Panc1 (cell line): ENCODE measurements at regions not wholly inside any gene's neighbourhood (a gene's known extent, or its start where the extent isn't known, plus 50 kb on each side); places are given as distances from the start of the nearest gene placed in this dataset.
"Not testable (repeated sequence)": the region's sequence is repeated elsewhere in the genome, so short reads cannot be mapped to it uniquely, and the experiment has no call there.

ENCODE experiments used
- ATAC-seq: fragments of 200-7000 bp; cut with Tn5 transposase; 2 replicates; pipeline ENCODE4 v1.9.1; 2020; ENCODE audit warnings: mild to moderate bottlenecking, moderate library complexity
- BruUV-seq: library from RNA; stranded (reverse); fragments of 400-500 nt; replicated peaks from 2 replicates; lab custom pipeline; 2021; lab: Mats Ljungman, UMichigan
- CTCF ChIA-PET: fragments of 300-600 bp; sonication (Branson Sonifier 250); formaldehyde crosslinking; loops from one replicate; lab custom pipeline; 2022; ENCODE audit warnings: antibody characterized with exemption; lab: Charles Lee
- POLR2A ChIA-PET: fragments of 300-600 bp; sonication (Branson Sonifier 250); formaldehyde crosslinking; loops from one replicate; lab custom pipeline; 2022; ENCODE audit warnings: antibody characterized with exemption; lab: Charles Lee
- DNase-seq: peaks from one replicate; pipeline ENCODE4 v3.0.0-alpha.2; 2010; ENCODE audit warnings: low read depth, low spot score
- H3K27ac ChIP-seq: 2 replicates; pipeline ENCODE4 v1.5.1; 2011; ENCODE audit warnings: mild to moderate bottlenecking, low read length, inconsistent platforms
- H3K27me3 ChIP-seq: fragments of 200-500 bp; sonication (Bioruptor generic); 2 replicates; pipeline ENCODE4 v1.6.0; 2014; ENCODE audit warnings: low read length, inconsistent platforms; ENCODE audit not compliant: control insufficient read depth, insufficient read depth
- H3K36me3 ChIP-seq: fragments of 200-500 bp; sonication (Bioruptor generic); 2 replicates; pipeline ENCODE4 v1.5.1; 2014; ENCODE audit warnings: inconsistent platforms, mild to moderate bottlenecking, low read length, moderate library complexity; ENCODE audit not compliant: control insufficient read depth, insufficient read depth
- H3K4me1 ChIP-seq: 2 replicates; pipeline ENCODE4 v1.5.1; 2011; ENCODE audit warnings: inconsistent platforms, mild to moderate bottlenecking, low read length, moderate library complexity; ENCODE audit not compliant: control insufficient read depth, insufficient read depth
- H3K4me3 ChIP-seq, 2 experiments: 2 replicates each; pipeline ENCODE4 v1.5.1; 2011 to 2012; ENCODE audit warnings: low read depth in 2 of 2, low read length in 2 of 2, mild to moderate bottlenecking in 2 of 2, inconsistent platforms in 1 of 2, moderate library complexity in 1 of 2
- H3K9me3 ChIP-seq: fragments of 200-500 bp; sonication (Bioruptor generic); 2 replicates; pipeline ENCODE4 v1.5.1; 2014; ENCODE audit warnings: low read depth, mild to moderate bottlenecking, inconsistent platforms, low read length, moderate library complexity; ENCODE audit not compliant: control insufficient read depth, insufficient read depth
- POLR2AphosphoS5 ChIP-seq: IDR thresholded peaks from 2 replicates; pipeline ENCODE4 v1.6.1; 2012; ENCODE audit warnings: mild to moderate bottlenecking, low read depth, low read length, moderate library complexity
- REST ChIP-seq, 2 experiments: IDR thresholded peaks; 2 replicates each; pipeline ENCODE4 v1.6.1; 2011 to 2012; ENCODE audit warnings: low read depth in 2 of 2, control low read depth in 1 of 2, low read length in 1 of 2, mild to moderate bottlenecking in 1 of 2, moderate library complexity in 1 of 2; ENCODE audit not compliant: insufficient read depth in 1 of 2
- SIN3A ChIP-seq: IDR thresholded peaks from 2 replicates; pipeline ENCODE4 v1.6.1; 2012; ENCODE audit warnings: low read depth, mild to moderate bottlenecking, low read length, moderate library complexity, borderline replicate concordance; ENCODE audit not compliant: insufficient read depth
- TCF7L2 ChIP-seq: IDR thresholded peaks from 2 replicates; pipeline ENCODE4 v1.6.1; 2011; ENCODE audit warnings: mild to moderate bottlenecking, low read depth, low read length, inconsistent platforms
- in situ Hi-C: cut with HindIII; loops from 2 replicates; pipeline ENCODE4 v1.10.0; 2016; ENCODE audit warnings: low sequenced_read_pairs, low pct_unique_long_range_greater_than_20kb
- intact Hi-C: fragments of 100-400 bp; cut with micrococcal nuclease; formaldehyde crosslinking; loops from one replicate; pipeline ENCODE4 v1.10.0; 2022; ENCODE audit not compliant: unreplicated experiment
- TF ChIP-seq, protein P1 (sequence below): fragments of 450-650 bp; IDR thresholded peaks from 2 replicates; pipeline ENCODE4 v1.5.1; 2017; ENCODE audit warnings: mild to moderate bottlenecking

- no peak for TF ChIP-seq SIN3A
- no peak for TF ChIP-seq REST (IDR thresholded peaks at IDR 0.05; ENCODE audit: insufficient read depth in 1 of 2, low read depth in 2 of 2, low read length in 1 of 2)
- TF ChIP-seq, protein P1, sequence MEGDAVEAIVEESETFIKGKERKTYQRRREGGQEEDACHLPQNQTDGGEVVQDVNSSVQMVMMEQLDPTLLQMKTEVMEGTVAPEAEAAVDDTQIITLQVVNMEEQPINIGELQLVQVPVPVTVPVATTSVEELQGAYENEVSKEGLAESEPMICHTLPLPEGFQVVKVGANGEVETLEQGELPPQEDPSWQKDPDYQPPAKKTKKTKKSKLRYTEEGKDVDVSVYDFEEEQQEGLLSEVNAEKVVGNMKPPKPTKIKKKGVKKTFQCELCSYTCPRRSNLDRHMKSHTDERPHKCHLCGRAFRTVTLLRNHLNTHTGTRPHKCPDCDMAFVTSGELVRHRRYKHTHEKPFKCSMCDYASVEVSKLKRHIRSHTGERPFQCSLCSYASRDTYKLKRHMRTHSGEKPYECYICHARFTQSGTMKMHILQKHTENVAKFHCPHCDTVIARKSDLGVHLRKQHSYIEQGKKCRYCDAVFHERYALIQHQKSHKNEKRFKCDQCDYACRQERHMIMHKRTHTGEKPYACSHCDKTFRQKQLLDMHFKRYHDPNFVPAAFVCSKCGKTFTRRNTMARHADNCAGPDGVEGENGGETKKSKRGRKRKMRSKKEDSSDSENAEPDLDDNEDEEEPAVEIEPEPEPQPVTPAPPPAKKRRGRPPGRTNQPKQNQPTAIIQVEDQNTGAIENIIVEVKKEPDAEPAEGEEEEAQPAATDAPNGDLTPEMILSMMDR: no peak
- TF ChIP-seq POLR2AphosphoS5: no peak
- TF ChIP-seq TCF7L2: no peak
- Histone ChIP-seq H3K9me3 (no peaks in the 10 kb centered on the region), H3K27ac (no peak overlapping the region), H3K36me3 (no peaks in the 10 kb centered on the region), H3K27me3 (no peaks in the 10 kb centered on the region), H3K4me1 (no peaks in the 10 kb centered on the region), H3K4me3 (no peak overlapping the region)
- ChIA-PET CTCF (no interaction called here), POLR2A (no interaction called here)
- intact Hi-C loops (no loop called here), in situ Hi-C loops (no loop called here)
- no peak for ATAC-seq
- BruUV-seq: no TSS peak
- no peak for DNase-seq
Observed at GRCh38 chr10:124242365-124242764, 149.0 kb upstream of the CHST15 start.

DNA sequence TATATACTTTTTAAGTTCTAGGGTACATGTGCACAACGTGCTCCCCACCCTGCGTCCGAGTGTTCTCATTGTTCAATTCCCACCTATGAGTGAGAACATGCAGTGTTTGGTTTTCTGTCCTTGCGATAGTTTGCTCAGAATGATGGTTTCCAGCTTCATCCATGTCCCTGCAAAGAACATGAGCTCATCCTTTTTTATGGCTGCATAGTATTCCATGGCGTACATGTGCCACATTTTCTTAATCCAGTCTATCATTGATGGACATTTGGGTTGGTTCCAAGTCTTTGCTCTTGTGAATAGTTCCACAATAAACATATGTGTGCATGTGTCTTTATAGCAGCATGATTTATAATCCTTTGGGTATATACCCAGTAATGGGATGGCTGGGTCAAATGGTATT lies 148.1 kb upstream of the CHST15 start:
- CTCF ChIA-PET, in situ Hi-C loops, H3K4me1 ChIP-seq, POLR2A ChIA-PET, H3K27me3 ChIP-seq, H3K27ac ChIP-seq, BruUV-seq, H3K4me3 ChIP-seq, H3K36me3 ChIP-seq, DNase-seq, ATAC-seq, H3K9me3 ChIP-seq, intact Hi-C loops: not testable (repeated sequence)

- no peak for ATAC-seq
- POLR2A ChIA-PET: no interaction called here
- no peak overlapping the region for H3K4me3 ChIP-seq
- H3K9me3 ChIP-seq: no peaks in the 10 kb centered on the region
- intact Hi-C loops (no loop called here), in situ Hi-C loops (no loop called here)
- H3K27ac ChIP-seq: no peak overlapping the region
- TF ChIP-seq TCF7L2: no peak
- TF ChIP-seq REST (IDR thresholded peaks at IDR 0.05; ENCODE audit: insufficient read depth in 1 of 2, low read depth in 2 of 2, low read length in 1 of 2): no peak
- TF ChIP-seq SIN3A: no peak
- TF ChIP-seq, protein P1: no peak
- TF ChIP-seq POLR2AphosphoS5: no peak
- DNase-seq: no peak
- no peaks in the 10 kb centered on the region for H3K36me3 ChIP-seq
- BruUV-seq: no TSS peak
- CTCF ChIA-PET: no interaction called here
- no peaks in the 10 kb centered on the region for H3K27me3 ChIP-seq
- H3K4me1 ChIP-seq: no peaks in the 10 kb centered on the region
Observed at GRCh38 chr10:124240839-124241291, 147.5 kb upstream of the CHST15 start.
